Psoas muscle (tissue), 7 donors: ENCODE measurements at regions not wholly inside any gene's neighbourhood (a gene's known extent, or its start where the extent isn't known, plus 50 kb on each side); places are given as distances from the start of the nearest gene placed in this dataset.

Experiments used
- ATAC-seq, 4 donors: fragments of 200-7000 bp; cut with Tn5 transposase; one replicate each; pipeline ENCODE4 v1.9.1; 2020; ENCODE audit warnings: moderate library complexity in 3 of 4, mild to moderate bottlenecking in 2 of 4
- DNase-seq, 2 donors: peaks; one replicate each; pipeline ENCODE4 v3.0.0-alpha.2; 2020
- H3K27ac ChIP-seq: fragments of 200-600 bp; one replicate; pipeline ENCODE4 v1.8.0; 2022
- H3K27me3 ChIP-seq, 3 donors: fragments of 200-600 bp in 1 of 3; one replicate each; pipeline versions ENCODE4 v1.6.1 to v1.8.0; 2013 to 2022; ENCODE audit warnings: low read length in 2 of 3, mild to moderate bottlenecking in 2 of 3, moderate library complexity in 1 of 3; ENCODE audit not compliant: insufficient read depth in 3 of 3
- H3K36me3 ChIP-seq, 2 donors: fragments of 200-600 bp in 1 of 2; one replicate each; pipeline versions ENCODE4 v1.6.1 to v1.8.0; 2013 to 2022; ENCODE audit warnings: low read depth in 1 of 2, mild to moderate bottlenecking in 1 of 2, moderate library complexity in 1 of 2; ENCODE audit not compliant: insufficient read depth in 1 of 2
- H3K4me1 ChIP-seq: fragments of 200-600 bp; one replicate; pipeline ENCODE4 v1.8.0; 2022
- H3K4me3 ChIP-seq: fragments of 200-600 bp; one replicate; pipeline ENCODE4 v1.8.0; 2022; ENCODE audit warnings: mild to moderate bottlenecking
- H3K9me3 ChIP-seq: fragments of 200-600 bp; one replicate; pipeline ENCODE4 v1.8.0; 2022
- WGBS, 3 donors: extraction: QIAGEN DNeasy Blood & Tissue Kit; methylation state at CpG; one replicate each; pipeline versions ENCODE4 v1.1.6 to v1.1.7; 2013; 5-methylcytosine and 5-hydroxymethylcytosine counted together
- intact Hi-C, 2 donors: fragments of 100-400 bp; cut with DNase I; formaldehyde crosslinking; loops; one replicate each; pipeline versions ENCODE4 v1.11.0 to v1.14.2; 2022
- TF ChIP-seq, protein P1 (sequence below): fragments of 200-600 bp; IDR thresholded peaks from one replicate; pipeline ENCODE4 v1.8.0; 2022; ENCODE audit warnings: antibody characterized with exemption
- donor health status: healthy with polysubstance abuse.
- donor health status: DM: no; HTN: no; CAD: no; lungs with moderate emphysema.
- donor health status: Bipolar disorder and iron deficiency.
- donor health status: healthy.
- donor health status: DM: yes; HTN: yes; CAD: no.
- donor health status: DM: no; HTN: no; CAD: no.
- donor health status: DM: yes; HTN: yes; CAD: no.

DNA sequence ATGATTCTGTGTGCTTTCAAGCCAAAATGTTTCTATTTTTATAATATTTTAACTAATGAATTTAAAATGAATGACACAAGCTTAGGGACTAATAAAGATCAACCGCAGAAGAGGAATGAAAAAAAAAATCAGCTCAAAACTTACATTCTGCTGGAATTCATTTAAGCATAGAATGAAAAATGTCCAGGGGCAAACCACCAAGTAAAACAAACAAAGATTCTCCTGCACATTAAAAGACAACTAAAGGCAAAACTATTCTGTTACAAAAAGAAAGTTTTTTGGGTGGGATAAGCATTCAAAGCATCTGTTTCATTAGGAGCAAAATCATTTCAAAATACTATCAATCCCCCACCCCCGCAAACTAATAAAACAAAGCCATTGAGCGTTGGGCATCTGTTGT, 99.3 kb upstream of the SOX11 start:
- intact Hi-C loops: no loop called here
- no peaks in the 10 kb centered on the region for H3K9me3 ChIP-seq
- peaks cover 0 to 8% (median 2%) of the 10 kb centered on the region in 3 donors for H3K27me3 ChIP-seq
- TF ChIP-seq, protein P1, sequence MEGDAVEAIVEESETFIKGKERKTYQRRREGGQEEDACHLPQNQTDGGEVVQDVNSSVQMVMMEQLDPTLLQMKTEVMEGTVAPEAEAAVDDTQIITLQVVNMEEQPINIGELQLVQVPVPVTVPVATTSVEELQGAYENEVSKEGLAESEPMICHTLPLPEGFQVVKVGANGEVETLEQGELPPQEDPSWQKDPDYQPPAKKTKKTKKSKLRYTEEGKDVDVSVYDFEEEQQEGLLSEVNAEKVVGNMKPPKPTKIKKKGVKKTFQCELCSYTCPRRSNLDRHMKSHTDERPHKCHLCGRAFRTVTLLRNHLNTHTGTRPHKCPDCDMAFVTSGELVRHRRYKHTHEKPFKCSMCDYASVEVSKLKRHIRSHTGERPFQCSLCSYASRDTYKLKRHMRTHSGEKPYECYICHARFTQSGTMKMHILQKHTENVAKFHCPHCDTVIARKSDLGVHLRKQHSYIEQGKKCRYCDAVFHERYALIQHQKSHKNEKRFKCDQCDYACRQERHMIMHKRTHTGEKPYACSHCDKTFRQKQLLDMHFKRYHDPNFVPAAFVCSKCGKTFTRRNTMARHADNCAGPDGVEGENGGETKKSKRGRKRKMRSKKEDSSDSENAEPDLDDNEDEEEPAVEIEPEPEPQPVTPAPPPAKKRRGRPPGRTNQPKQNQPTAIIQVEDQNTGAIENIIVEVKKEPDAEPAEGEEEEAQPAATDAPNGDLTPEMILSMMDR: no peak
- H3K4me1 ChIP-seq: no peaks in the 10 kb centered on the region
- no peak overlapping the region for H3K4me3 ChIP-seq
- 59 to 81% (median 73%) methylated on average over 3 of the region's 3 CpGs for WGBS, 3 donors
- ATAC-seq (no peak), DNase-seq (no peak)
- H3K36me3 ChIP-seq: no peaks in the 10 kb centered on the region
- no peak overlapping the region for H3K27ac ChIP-seq

DNA sequence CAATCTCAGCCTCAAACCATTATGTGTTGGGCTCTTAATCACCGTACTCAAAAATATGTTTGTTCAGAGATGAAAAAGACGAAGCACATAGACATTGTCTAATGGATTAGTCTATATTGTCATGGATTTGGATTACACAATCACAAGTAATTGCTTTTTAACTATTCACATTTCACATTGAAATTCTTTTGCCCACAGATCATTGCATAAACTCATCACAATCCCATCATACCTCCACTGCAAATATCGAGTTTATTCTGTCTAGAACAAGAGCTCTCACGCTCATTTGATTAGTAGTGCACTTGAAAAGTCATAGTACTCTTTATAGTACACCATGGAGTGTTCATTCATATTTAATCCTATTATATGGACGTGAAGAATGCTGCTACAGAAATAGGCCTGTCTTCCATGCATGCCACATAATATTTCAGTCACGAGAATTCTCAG, 97.9 kb upstream of the SOX11 start:
- Histone ChIP-seq H3K36me3 (no peaks in the 10 kb centered on the region), H3K27ac (no peak overlapping the region), H3K9me3 (no peaks in the 10 kb centered on the region), H3K4me1 (no peaks in the 10 kb centered on the region), H3K4me3 (no peak overlapping the region), H3K27me3 (peaks cover 0 to 2% (median 0%) of the 10 kb centered on the region in 3 donors)
- 64 to 72% (median 65%) methylated on average over 6 of the region's 6 CpGs for WGBS, 3 donors
- intact Hi-C loops: no loop called here
- DNase-seq: no peak
- TF ChIP-seq, protein P1: no peak
- ATAC-seq: no peak

DNA sequence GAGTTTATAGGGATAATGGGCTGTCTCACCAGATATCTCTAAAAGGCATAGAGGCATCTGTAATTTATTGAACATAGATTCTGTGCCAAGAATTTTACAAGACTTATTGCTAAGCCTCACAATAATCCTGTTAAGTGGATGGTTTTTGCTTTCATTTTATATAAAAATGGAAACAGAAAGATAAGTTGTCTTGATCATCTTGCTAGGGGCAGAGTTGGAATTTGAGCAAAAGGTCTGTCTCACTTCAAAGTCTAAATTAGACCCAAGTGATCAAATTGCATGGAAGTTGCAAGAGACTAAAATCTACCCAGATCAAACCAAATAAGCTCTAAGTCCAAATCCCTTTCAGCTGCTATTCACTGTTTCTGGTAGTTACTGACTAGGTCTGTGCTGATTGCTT, 95.3 kb upstream of the SOX11 start:
- no peaks in the 10 kb centered on the region for H3K27me3 ChIP-seq
- no peak for DNase-seq
- H3K4me1 ChIP-seq: no peaks in the 10 kb centered on the region
- intact Hi-C loops: no loop called here
- no peaks in the 10 kb centered on the region for H3K36me3 ChIP-seq
- ATAC-seq: no peak
- TF ChIP-seq, protein P1: no peak
- no peaks in the 10 kb centered on the region for H3K9me3 ChIP-seq
- no peak overlapping the region for H3K4me3 ChIP-seq
- H3K27ac ChIP-seq: no peak overlapping the region

DNA sequence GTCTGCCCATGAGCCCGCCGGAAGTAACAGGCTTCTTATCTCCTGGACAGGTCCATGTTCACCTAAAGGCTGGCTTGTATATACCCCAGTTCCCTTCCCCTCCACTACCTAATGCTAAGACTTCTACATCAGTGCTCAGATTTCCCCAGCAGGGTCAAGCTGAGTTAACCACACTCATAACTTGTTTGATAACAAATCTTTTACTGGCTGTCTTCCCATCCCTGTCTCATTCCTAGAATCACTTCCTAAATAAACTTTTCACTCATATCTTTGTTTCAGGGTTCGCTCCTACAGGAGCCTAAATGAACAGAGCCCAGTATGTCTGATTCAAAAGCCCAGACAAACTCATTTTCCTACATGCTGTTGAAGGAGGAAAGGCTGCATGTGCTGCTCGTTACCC, 94.0 kb upstream of the SOX11 start:
- no peak for ATAC-seq

DNA sequence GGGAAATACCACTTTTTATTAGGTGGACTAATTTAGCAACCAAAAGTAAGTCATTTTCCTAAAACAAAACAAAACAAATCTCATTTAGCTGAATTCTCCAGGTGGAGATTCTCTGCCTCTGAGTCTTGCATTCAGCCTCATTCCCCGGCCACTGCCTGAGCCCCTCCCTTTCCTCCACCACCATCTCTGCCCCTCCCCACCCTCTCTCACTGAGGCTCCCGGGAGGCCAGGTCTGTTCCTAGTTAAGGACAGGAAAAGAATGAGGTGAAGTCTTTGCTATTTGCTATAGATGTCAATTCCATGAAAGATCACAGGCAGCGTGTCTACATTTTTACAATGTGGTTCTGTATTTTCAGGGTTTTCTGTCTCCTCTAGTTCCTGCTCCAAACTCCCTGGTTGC, 83.0 kb upstream of the SOX11 start:
- 54 to 57% (median 55%) methylated on average over 3 of the region's 3 CpGs for WGBS, 3 donors
- no peak for DNase-seq
- Histone ChIP-seq H3K4me1 (no peaks in the 10 kb centered on the region), H3K9me3 (no peaks in the 10 kb centered on the region), H3K4me3 (no peak overlapping the region), H3K36me3 (no peaks in the 10 kb centered on the region), H3K27ac (no peak overlapping the region), H3K27me3 (no peaks in the 10 kb centered on the region)
- intact Hi-C loops: no loop called here
- TF ChIP-seq, protein P1: no peak
- no peak for ATAC-seq

More for the DNA sequence above, 94.0 kb upstream of the SOX11 start:
- TF ChIP-seq, protein P1: no peak
- H3K4me1 ChIP-seq: no peaks in the 10 kb centered on the region
- no peak overlapping the region for H3K27ac ChIP-seq
- H3K36me3 ChIP-seq: no peaks in the 10 kb centered on the region
- 94 to 99% (median 96%) methylated on average over 4 of the region's 4 CpGs for WGBS, 3 donors
- DNase-seq: no peak
- intact Hi-C loops: no loop called here
- H3K27me3 ChIP-seq: no peaks in the 10 kb centered on the region
- no peak overlapping the region for H3K4me3 ChIP-seq
- H3K9me3 ChIP-seq: no peaks in the 10 kb centered on the region
